GM18508 (cell line): ENCODE measurements at regions not wholly inside any gene's neighbourhood (a gene's known extent, or its start where the extent isn't known, plus 50 kb on each side); places are given as distances from the start of the nearest gene placed in this dataset.
"Not testable (repeated sequence)": the region's sequence is repeated elsewhere in the genome, so short reads cannot be mapped to it uniquely, and the experiment has no call there.

ENCODE experiments used
- ATAC-seq: cut with Tn5 transposase; IDR thresholded peaks from one replicate; pipeline ENCODE4 v1.9.1; 2021; ENCODE audit warnings: moderate number of reproducible peaks; ENCODE audit not compliant: insufficient read depth, unreplicated experiment

DNA sequence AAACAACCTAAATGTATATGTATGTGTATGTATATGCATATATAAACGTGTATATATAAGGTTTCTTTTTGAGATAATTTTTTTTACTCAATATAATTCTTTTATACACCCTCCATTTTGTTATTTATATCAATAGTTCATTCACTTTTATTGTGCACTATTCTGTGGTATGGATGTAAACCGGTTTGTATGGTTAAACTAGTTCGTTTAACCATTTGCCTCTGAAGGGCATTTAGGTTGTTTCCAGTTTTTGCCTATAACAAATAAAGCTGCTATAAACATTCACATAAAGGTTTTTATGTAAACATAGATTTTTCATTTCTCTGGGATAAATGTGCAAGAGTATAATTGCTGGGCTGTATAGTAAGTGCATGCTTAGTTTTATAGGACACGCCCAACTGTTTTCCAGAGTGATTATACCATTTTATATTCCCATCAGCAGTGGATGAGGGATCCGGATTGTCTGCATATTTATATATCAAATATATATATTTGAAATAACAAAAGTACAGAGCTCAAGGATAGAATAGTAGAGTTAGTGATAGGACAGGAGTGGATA lies 380.3 kb downstream of the TSHZ3 start:
- ATAC-seq: no peak

DNA sequence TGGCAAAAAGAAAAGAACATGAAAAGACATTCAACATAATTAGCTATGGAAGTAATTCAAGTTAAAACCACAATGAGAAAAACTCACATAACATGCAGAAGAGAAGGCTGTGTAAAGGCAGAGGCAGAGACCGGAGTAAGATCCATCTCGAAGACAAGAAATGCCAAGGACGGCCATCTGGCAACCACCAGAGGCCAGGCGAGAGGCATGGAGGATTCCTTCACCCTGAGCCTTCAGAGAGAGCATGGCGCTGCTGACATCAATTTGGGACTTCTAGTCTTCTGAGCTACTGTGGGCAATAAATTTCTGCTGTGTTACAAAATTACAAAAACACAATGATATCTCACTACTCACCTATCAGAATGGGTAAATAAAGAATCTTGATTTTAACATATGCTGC lies 381.0 kb downstream of the TSHZ3 start:
- no peak for ATAC-seq

- ATAC-seq: no peak
These were observed 382.8 kb downstream of the TSHZ3 start for GRCh38 chr19:30966486-30966885.

DNA sequence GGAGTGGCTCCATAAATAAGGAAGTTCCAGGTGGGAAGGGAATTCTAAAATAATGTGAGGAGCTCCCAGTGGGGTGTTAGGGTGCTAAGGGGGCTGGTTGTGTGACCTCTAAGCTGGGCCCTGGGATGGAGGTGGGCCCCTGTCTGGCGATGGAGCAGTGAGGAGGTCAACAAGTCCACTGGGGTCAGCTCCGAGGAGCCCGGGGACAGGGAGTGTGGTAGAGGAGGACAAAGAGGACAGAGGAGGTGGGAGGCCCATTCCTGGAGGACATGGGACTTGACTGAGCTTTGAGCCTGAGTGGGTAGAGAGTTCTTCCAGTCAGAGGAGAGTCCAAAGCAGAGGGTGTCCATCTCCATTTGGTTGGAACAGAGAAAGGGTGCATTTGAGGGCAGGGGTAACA lies 390.2 kb downstream of the TSHZ3 start:
- no peak for ATAC-seq

- no peak for ATAC-seq
These were observed 393.8 kb downstream of the TSHZ3 start for GRCh38 chr19:30955112-30956104.

DNA sequence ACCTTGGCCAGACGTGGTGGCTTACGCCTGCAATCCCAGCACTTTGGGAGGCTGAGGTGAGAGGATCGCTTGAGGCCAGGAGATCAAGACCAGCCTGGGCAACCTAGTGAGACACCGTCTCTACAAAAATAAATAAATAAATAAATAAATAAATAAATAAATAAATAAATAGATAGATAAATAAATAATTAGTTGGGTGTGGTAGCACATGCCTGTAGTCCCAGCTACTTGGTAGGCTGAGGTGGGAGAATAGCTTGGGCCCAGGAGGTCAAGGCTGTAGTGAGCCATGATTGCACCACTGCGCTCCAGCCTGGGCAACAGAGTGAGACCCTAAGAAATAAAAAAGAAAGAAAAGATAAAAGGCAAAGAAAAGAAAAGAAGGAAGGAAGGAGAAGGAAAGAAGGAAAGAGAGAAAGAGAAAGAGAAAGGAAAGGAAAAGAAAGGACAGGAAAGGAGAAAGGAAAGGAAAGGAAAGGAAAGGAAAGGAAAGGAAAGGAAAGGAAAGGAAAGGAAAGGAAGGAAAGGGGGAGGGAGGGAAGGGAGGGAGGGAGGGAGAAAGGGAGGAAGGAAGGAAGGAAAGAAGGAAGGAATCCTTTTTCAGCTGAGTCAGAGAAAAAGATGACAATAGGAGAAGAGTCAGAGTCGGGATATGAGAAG lies 404.8 kb downstream of the TSHZ3 start:
- not testable (repeated sequence) for ATAC-seq

DNA sequence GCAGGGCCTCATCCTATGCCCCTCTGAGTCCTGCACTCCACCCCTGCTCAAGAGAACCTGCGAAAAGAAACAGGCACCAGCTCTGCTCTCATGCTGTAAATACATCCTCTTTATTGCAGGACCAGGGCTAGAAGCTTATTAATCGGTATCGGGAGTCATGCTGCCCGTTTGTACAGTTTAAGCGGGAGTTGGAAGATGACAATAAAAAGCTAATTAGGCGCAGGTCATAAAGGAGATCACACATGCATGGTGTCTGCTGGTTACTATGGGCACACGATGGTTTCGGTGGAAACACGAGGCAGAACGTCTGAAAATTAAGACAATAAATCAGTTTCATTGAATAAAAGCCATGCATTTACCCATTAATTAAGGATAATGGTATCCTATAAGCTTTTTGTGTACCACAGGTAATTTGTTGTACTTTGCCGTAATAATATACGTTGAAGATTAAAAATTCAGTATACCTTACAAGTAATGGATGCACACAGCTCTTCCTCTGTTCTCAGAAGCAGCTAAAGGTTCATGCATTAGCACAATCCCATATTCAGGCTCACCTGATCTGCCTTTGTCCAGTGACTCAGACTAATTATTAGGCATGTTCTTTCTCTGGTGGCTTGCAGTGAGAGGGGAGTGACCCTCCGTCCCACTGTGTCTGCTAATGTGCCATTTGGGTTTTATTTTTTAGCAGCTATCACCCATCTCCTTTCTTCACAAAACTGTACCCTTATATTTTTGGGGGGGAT lies 406.0 kb downstream of the TSHZ3 start:
- ATAC-seq: no peak

- ATAC-seq: no peak
These were observed 406.6 kb downstream of the TSHZ3 start for GRCh38 chr19:30942636-30943035.

DNA sequence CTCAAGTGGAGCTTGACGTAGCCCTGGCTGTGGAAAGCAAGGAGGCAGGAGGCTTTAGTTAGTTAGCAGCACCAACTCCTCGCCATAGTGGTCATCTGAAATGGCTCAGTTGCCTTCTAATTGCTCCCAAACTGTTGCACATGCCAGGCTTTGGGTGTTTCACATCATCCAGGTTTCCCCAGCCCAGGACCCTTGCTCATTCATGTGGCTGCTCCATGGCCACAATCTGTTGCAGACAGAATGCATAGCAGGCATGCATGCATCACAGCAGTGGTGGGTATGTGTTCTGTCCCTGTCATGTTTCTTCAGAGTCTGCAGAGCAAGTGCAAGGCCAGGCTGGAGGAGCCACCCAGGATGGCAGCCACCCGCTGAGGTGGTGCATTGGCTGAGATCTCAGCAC lies 407.6 kb downstream of the TSHZ3 start:
- no peak for ATAC-seq

GRCh38 chr19:30936276-30936675 lies 413.0 kb downstream of the TSHZ3 start:
- no peak for ATAC-seq

DNA sequence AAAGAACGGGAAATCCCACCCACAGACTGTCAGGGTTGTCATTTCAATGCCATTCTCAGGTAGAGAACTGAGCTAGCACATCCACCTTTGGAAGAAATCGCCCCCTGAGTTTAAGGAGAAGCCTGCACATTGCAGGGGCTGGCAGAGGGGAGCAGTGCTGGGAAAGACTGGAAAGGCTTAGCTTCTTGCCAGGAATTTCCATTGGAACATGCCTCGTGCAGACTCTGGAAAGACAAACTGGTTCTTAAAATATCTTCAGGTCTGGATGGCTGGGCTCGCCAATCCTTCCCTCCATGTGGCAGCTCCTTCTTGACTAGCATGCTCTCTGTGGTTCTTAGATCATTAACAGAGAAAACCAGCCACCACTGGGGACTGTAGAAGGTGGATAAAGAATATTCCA lies 414.1 kb downstream of the TSHZ3 start:
- ATAC-seq: no peak

DNA sequence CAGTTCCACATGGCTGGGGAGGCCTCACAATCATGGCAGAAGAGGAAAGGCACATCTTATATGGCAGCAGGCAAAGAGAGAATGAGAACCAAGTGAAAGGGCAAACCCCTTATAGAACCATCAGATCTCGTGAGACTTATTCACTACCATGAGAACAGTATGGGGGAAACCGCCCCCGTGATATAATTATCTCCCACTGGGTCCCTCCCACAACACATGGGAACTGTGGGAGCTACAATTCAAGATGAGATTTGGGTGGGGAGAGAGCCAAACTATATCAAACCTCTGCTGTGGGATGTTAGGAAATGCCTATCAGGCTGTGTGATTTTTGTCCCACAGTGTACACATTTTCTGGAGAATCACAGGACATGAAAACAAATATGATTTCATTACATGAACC lies 415.8 kb downstream of the TSHZ3 start:
- ATAC-seq: not testable (repeated sequence)

GRCh38 chr19:30932854-30933253 lies 416.4 kb downstream of the TSHZ3 start:
- ATAC-seq: no peak

DNA sequence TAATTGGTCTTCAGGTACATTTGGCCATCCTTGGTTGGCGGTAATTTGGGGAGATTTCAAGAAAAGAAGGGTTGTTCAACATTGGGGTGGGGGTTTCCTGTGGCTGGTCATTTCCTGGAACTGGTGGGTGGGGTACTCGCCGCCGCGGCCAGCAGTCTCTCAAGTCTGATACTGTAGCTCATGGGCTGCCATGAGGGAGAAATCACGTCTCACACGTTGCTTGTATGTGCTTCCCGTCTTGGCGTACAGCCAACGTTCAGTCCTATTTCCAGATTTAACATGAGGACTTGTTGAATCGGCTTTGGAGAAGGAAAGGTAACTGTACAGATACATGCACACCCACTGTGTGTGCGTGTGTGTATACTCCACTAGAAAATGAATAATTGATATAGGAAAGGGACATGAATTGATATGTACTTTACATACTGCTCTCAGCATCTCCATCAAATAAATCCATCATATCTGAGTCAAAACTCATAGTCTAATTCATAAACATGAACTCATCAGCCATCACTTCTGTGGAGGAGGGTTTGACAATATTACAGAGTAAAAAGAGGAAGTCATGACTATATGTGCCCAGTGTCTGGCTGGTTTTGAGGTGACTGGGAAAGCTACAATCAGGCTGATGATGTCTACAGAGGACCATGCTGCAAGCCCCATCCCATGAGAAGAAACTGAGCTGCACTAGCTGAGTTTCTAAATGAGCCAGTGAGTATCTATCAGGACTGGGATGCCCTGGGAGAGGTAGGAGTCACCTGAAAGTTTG lies 418.1 kb downstream of the TSHZ3 start:
- no peak for ATAC-seq

GRCh38 chr19:30927705-30928104 lies 421.5 kb downstream of the TSHZ3 start:
- no peak for ATAC-seq

DNA sequence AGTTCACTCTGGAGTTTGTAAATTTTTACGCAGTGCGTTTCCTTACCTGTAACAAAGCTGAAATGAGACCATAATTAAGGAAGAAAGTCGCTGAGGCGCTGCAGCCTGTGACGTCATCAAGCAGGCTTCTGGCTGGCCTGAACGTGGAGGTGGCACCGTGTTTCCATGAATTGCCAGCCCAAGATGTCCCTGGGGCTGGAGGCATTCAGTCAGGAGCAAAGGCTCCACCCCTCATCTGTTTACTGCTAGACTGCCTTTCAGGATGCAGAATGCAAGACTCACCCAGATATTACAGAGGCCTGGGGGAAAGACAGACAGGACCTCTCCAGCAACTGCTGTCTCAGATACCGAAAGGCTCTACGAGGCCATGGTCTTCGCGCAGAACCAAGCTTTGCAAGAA lies 424.6 kb downstream of the TSHZ3 start:
- no peak for ATAC-seq

- ATAC-seq: no peak
These were observed 425.1 kb downstream of the TSHZ3 start for GRCh38 chr19:30924069-30924636.

GRCh38 chr19:30923621-30924020 lies 425.6 kb downstream of the TSHZ3 start:
- no peak for ATAC-seq

- ATAC-seq: no peak
These were observed 426.1 kb downstream of the TSHZ3 start for GRCh38 chr19:30923096-30923495.

DNA sequence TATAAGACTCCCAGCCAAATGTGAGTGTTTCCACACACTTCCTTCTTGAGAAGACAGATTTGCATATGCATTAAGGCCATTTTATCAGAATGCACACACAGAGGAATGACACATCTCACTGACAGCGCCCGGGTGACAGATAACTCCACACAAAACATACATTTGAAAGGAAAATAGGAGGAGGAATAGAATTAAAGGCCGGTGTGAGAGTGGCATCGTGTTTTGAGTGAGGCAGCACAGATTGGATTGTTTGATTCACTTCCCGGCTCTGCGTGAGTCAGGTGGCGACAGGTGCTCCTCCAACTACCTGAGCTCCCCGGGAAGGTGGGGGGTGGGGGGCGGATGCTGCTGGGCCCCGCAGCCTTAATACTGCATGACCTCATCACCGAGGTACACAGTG lies 429.0 kb downstream of the TSHZ3 start:
- no peak for ATAC-seq
